Fibroblast of skin of scalp (primary cell): ENCODE measurements at regions not wholly inside any gene's neighbourhood (a gene's known extent, or its start where the extent isn't known, plus 50 kb on each side); places are given as distances from the start of the nearest gene placed in this dataset.

Experiments
- DNase-seq: peaks from one replicate; pipeline ENCODE4 v3.0.0-alpha.2; 2013

DNA sequence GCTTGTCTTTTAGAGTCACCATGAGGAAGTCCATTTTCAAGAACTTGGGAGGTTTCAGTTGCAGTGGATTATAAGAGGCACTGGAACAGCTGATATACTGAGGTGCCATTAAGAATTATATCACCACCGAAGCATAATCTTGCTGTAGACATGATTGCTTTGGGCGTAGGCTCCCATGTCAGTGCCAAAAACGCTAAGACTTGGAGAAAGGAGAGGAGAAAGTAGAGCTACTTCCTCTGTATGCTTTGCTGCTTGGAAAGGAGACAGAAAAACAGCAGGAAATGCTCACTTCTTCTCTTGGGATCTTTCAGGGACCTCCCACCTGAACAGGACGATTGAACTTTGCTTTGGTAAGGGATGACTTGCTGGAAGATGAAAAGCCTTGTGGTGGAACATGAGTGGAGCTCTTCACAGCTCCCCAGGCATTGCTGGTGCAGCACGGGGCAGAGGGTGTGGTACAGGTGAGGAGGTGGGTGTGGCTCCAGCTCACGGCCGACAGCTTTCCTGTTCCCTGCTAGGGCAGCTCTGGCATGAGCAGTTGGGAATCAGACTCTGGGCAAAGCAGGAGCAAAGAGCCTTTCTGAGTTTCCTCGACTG, 190.4 kb upstream of the JAG1 start:
- DNase-seq: peak; percentile 34

DNA sequence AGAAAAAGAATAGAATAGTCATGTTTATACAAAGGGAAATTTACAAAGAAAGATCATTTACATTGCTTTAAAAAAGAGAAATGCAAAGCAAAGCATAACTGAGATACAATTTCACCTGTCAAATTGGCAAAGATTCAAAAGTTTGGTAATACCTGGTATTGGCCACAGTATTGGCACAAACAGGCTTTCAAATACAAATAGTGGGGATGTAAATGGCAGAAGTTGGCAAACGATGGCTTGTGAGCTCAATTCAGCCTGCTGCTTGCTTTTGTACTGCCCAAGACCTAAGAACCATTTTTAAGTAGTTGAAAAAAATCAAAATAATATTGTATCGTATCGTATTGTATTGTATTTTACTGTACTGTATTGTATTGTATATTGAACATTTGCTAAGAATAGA, 194.5 kb upstream of the JAG1 start:
- DNase-seq: no peak

DNA sequence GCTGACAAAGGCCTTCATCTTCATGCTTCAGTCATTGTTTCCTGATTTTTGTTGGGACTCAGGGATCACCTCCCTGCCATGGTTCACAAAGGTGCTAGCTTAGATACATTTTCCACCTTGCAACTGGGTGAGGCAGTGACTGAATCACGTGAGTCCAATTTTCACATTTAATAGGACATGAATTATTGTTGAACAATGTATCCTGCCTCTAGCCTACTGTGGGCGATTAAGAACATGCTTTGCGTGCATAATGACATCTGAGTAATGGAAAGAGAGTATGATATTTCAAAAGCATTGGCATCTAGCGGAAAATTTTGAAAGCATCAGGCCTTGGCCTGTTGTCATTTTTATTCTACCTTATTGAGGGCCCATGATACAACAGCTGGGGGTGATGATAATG, 199.2 kb upstream of the JAG1 start:
- no peak for DNase-seq

DNA sequence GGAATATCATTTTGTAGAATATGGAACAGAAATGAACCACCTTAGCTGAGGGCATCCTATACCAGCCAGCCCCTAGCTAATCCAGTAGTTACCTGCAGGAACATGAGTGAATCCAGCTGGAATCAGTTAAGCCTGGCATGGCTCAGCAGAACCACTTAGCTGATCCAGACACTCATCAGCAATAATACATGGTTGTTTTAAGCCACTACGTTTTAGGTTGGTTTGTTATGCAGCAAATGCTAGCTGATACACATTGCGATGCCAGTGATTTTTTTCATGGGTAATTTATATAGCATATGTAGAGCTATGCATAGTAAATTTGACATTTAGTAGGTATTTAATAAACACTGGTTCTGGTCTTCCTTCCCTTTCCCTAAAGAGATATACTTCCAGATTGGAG, 201.9 kb upstream of the JAG1 start:
- no peak for DNase-seq

DNA sequence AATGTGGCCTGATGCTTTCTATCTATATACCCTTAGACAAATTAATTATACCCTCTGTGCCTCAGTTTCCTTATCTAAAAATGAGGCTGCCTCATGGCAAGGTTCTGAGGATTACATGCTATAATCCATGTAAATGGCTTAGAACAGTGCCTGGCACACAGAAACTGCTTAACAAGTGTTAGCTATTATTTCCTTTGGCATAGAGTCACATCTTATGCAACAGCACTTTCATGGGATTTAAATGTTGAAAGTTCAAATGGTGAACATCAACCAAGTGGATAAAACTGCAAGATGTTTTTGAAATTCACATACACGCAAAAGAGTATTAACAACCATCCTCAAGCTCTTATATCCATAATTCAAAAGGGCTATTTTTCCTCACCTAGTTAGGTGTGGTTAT, 202.8 kb upstream of the JAG1 start:
- no peak for DNase-seq

DNA sequence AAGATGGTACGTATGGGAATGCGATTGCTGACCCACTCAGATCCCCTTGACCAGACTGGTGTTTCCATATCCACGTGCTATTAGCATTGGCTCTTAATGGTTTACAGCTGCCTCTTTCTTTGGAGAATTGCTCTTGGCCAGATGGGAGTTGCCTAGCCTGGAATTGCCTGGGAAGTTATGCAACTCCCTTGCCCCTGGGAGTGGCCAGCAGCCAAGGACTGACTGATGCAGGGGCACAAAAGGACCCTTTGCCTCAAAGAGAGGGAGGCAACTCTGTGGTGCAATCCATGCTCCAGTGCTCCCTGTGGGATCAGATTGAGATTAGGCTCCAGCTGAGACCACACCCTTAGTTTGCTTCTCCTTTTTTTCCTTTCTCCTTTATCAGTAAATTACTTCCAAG, 203.5 kb upstream of the JAG1 start:
- DNase-seq: no peak

DNA sequence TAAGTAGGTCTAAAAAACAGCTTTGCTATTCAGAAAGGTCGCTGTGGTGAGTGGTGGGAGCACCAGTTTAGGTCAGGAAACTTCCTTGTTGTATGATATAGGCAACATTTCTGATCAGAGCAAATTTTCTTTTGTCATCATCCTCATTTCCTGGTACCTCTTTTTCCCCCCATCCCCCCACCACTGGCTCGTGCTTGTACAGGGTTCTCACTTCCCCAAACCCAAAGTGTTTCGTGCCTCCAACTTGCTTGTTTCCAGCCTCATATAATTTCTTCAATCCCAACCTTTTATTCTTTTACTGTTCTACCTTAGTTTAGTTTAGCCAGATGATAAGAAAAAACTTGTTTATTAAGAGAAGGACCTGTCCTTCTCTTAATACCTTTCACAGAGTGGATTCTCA, 209.4 kb upstream of the JAG1 start:
- no peak for DNase-seq

DNA sequence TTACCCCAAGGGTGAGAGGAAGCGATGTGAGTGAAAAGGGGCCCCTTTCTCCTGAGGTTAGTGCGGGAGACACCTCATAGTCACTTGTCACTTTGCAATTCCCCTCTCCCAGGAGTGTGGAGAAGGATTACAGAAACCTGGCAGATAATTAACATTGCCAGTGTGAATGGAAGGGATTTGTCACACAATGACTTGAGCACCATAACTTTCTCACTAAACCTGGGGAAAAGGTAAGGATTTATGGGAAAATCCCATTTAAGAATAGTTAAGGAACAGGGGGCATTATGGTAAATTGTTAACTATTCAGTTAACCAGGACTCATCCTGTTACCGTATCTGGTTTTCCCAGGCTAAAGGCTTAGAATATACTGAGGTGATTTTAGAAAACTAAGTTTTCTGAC, 219.5 kb upstream of the JAG1 start:
- DNase-seq: no peak

DNA sequence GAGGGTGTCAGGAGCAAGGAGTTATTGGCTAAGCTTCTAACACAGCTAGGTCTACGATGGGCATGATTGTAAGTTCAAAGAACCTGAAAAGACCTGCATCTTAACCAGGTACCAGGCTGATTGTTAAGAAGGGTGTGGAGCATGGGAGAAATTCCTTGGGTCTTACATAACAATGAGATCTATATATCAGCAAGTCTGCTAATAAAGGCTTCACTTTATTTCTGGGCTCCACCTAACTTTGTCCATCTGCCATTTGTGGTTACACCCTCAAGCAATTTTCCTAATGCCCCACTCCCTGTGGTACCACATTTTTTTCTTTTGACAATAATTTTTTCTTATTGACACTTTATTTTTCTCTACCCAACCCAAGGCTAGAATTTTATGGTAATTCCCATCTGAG, 223.5 kb upstream of the JAG1 start:
- no peak for DNase-seq

DNA sequence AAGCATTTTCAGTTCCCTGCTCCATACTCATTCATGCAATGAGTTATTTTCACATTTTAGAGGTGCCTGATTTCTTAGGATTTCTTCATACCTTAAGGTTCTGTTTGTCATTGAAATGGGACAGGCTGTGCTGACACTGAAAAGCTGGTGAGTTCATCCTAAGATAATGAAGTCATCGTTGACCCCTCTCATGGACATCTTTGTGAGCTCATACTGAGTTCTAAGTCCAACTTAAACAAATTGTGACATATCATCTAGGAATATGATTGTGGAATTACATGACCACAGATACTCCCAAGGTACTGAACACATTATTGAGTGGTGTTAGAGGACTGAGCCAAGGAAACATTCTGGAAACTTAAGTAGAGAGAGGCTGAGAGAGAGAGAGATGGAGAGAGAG, 224.8 kb upstream of the JAG1 start:
- DNase-seq: peak; percentile 60

DNA sequence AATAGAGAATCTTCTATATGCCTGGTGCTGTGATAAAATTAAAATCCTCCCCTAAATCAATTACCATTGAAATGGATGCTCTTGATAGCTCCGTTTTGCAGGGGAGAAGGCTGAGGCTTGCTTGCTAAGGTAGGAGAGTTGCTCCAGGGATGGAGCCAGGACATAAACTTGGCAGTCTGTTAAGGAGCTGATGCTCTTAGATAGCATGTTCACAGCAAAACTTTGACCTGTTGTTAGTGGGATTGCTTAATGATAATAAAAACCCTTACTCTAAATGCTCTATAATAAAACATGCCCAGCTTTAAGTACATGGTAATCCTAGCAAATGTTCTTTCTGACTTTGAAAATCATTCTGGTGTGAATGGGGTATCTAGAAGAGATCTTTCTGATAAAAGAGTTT, 228.4 kb upstream of the JAG1 start:
- DNase-seq: no peak

DNA sequence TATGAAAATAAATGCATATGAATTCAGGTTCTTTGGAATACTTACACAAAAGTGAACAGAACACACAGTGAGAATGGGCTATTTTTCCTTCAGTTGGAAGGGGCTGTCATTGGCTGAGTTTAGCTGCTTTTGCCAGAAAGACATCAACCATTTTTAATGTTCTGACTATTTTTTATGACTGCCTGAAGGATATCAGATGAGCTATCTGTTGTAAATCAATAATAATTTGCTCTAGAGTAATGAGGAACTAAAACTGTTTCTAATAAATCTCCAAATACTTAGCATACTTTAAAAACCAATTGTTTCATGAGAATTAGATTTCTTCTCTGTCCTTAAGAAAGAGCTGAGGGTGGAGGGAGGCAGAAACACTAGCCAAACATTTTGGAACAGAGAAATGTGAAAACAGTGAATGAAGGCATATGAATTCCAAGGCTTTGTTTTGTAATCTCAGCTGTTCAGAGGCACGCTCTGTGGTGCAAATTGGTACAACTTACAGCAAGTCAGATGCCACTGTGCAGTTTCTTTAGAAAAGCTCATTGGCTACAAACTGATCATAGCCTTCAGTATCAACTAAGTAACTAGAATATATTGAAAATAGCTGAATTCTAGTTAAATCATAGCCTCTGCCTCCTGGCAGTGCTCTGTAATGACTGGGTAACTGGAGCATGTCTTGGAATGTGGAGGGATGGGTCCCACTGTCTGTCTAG, 228.9 kb upstream of the JAG1 start:
- peak; percentile 83 for DNase-seq

DNA sequence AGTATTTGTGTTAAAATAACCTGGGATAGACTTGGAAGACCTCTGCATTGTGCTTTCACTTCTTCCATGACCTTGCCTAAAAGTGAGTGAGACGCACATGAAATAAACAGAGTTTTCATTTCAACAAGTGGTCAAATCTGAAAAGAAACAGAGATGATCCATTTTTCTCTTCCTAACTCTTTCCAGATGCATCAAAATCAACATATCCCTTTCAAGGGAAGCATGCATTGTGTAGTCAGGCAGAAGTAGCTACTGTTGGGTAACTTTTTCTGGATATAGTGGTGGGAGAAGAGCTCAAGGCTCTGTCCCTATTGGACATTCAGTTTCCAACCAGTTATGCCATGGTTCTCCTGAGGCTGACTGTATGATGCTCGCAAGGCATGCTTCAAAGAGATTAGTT, 233.0 kb upstream of the JAG1 start:
- no peak for DNase-seq

DNA sequence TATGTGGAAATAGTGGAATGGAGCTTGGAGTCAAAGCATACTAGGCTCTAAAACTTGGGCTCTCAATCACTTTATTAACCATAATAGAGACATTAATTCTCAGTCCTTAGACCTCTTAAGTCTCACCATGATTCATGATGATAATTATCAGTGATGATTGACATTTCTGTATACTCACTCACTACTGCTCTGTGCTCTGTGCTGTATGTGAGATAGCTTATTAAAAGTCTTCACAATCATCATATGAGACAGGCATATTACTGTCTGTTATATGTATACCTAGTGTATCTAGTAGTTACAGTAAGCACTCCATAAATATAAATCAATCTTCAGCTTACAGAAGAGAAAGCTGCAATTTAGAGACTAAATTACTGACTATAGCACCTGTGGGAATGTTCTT, 236.0 kb upstream of the JAG1 start:
- no peak for DNase-seq

DNA sequence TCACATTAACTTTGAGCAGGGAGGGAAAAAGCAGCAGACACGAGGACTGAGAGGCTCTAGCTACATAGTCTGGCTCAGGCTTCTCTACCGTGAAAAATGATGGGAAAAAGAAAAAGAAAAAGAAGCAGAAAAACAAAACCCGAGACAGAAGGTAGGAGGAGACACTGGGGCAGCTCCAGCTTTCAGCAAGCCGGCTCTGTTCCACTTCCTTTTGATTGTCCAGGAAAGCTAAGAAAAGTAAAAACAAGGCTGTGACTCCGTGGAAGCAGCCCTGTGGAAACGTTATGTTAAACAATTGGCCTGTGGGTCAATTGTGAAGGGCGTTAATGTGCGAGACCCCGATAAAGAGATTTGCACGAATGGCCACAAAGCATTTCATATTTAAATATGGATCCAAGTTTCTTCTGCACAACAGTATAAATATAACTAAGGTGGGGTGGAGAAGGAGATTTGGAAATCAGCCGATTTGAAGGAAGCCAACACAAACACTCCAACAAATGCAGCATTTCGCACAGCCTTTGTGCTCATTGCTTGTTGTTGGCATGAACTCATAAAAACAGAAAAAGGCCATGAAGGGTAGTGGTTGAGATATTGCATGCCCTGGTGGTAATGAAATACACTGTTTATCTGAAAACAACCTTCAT, 236.9 kb upstream of the JAG1 start:
- no peak for DNase-seq

DNA sequence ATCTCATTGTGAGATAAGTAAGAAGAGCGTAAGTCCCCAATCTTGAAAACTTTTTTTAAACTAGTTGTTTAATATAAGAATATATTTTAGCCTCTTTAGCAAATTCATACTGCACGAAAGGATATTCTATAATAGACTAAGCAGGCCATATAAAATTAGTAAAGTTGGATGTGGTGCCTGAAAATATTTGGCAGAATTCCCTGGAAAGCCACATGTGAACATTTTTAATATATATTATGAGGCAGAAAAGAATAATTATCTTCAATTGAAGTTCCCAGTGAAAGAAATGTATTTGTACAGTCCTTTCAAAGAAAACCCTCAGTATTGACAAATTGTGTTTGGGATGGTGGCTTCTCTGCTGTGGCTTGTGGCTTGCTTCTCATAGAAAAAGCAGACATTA, 237.5 kb upstream of the JAG1 start:
- no peak for DNase-seq

DNA sequence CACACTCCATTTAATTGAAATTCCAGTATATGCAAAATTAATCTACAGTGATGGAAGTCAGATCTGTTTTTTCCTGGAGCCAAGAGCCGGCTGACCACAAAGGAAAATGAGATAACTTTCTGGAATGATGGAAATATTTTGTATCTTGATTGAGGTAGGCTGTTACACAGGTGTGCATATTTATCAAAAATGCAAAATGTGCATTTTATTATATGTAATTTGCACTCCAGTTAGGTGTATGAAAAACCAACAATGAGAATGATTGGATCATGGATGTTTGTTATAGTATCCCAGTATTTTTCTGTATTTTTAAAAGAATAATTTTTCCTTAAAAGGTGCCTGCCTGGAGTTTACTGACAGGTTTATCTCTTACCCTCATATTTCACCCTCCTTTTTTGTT, 242.0 kb upstream of the JAG1 start:
- DNase-seq: no peak

DNA sequence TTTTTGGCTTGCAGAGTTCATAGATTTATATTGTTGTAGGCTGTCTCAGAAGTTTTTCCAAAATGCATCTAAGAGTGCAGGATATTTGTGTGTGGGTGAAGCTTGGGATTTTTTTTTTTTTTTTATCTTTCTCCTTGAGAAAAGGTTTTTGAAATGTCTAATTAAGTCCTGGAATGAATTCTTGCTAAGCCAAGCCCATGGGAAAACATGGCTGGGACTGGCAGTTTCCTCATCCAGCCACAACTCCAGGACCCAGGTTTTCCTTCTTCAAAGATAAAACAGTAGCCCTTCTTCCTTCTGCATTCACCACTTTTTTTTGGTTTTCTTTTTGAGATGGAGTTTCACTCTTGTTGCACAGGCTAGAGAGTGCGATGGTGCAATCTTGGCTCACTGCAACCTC, 242.5 kb upstream of the JAG1 start:
- no peak for DNase-seq

DNA sequence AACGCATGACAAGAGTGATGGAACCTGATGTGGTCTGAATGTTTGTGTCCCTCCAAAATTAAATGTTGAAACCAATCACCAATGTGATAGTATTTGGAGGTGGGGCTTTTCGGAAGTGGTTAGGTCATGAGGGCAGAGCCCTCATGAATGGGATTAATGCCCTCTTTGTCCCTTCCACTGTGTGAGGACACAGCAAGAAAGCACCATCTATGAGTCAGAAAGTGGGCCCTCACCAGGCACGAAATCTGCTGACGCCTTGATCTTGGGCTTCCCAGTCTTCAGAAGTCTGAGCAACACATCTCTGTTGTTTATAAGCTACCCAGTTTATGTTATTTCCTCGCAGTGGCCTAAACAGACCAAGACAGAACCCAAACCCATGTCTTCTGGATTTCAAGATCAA, 244.0 kb upstream of the JAG1 start:
- no peak for DNase-seq

DNA sequence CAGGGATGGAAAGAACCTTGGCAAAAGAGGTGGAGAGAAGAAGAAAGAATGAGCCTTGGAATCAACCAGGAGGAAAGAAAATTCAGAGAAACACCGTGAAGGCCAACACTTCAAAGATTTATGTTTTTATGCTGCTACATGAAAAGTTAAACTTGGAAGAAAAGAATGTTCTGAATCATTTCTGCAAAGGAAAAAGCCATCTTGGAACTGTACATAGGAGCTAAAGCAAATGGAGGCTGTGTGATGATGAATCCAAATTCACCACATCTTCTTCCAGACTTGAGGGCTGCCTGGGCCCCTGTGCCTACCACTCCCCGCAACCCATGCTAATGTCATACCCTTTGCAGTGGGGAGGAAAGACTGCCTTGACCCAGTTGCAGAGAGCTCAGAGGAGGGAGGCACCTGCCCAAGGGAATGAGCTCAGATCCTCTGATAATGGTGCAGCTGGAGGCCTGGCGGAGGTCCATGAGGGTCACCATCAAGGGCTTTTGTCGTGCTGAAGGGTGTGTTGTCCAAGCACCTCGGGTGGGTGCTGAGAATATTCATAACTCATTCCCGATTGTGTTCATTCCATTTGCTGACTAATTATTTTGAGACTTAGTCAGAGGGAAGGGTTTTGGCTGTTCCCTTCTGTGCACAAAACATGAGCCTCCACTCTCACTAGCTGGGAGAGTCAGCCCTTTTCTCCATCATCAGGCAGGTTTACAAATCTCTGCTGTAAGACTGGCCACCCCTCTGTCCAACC, 245.8 kb upstream of the JAG1 start:
- DNase-seq: peak; percentile 92

DNA sequence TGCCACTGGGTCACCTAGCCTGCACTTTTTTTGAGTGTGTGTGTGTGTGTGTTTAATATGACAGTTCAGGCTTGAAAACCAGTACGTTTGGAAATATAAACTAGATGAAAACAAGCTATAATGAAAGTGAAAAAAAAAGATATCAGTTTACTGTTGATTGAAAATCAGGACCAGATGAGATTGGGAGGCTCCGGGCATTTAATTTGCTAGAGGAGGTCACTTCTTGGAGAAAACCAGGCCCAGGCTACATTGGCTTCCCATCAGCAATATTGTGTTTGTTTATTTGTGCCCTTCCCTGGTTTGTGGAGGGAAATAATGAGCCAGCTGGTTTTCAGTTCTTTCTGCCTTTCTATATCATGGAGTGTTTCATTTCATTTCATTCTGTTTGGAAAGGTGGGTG, 246.6 kb upstream of the JAG1 start:
- DNase-seq: no peak

DNA sequence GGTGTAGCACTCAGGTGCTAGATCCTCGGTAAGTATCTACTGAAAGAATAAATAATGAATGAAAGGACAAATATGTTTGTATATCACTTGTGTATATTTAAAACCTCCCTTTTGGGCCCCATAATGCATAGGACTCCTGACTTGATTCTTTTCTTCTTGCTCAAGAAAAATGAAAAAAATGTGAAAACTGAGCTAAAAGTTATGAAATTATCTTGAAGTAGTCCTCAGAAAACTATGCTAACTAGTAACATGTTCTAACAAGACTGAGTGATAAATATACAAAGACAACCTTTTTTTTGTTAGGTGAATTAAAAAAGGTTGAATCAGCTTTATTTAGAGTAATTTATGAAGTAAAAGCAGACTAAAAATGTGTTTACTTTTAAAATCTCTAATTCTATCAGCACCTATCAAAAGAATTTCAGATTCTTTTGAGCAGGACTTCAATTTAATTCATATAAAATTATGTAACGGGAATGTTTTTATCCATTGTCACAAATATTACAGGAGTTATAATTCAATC, 247.8 kb upstream of the JAG1 start:
- DNase-seq: peak; percentile 38

DNA sequence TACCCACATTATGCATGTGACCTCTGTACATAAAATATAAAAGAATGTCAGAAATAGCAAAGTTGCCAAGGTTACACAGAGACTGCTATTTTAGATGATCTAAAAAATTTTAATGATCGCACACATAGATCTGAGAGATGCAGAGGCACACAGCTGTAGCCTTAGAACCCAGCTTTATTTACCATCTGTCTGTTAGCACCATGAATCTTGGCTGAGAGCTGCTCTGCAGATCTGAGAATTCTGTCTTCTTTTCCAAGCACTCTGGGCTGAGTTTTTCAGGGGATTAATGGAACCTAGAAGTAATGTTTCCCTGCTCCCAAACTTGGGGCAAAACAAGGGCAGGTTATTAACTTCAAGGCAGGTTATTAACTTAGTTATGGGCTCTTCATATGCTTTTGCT, 248.7 kb upstream of the JAG1 start:
- DNase-seq: peak; percentile 63

DNA sequence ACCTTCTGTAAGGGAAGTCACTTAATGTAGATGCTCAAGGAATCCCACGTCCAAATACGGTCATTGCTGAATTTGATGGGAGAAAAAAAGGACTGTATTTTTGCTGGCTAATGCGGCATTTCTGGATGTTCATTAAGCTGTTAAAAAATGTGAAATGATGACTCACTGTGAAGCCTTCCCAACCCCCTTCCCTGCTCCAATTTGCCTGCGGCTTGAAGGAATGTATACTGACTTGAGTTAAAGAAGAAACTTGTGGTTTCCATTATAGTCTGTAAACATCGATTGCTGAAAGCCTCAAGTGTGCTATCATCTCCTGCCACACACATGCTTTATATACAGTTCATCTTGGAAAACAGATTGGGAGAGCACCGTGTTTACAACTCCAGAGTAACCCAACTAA, 249.1 kb upstream of the JAG1 start:
- peak; percentile 99 for DNase-seq
